ENCODE measurements at regions not wholly inside any gene's neighbourhood (a gene's known extent, or its start where the extent isn't known, plus 50 kb on each side); places are given as distances from the start of the nearest gene placed in this dataset.
A peak's percentile ranks its signal among the peaks of the same experiment; 100 is the strongest.

DNA sequence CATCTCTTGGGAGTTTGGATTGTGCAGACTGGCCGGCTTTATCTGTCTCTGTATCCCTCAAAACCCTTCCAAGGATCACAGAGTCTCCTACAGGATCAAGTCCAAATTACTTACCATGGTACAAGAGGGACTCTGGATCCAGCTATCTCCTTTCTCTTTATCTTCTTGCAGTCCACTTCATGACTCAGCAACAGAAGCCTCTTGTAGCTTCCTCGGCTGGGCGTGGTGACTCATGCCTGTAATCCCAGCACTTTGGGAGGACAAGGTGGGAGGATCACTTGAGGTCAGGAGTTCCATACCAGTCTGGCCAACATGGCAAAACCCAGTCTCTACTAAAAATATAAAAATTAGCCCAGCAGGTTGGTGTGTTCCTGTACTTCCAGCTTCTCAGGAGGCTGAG lies 189.7 kb downstream of the BCAT1 start:
- DNase-seq (ENCODE audit: low read depth, low spot score) = no peak
- H3K4me3 ChIP-seq (ENCODE audit: low read length) = no peak overlapping the region

DNA sequence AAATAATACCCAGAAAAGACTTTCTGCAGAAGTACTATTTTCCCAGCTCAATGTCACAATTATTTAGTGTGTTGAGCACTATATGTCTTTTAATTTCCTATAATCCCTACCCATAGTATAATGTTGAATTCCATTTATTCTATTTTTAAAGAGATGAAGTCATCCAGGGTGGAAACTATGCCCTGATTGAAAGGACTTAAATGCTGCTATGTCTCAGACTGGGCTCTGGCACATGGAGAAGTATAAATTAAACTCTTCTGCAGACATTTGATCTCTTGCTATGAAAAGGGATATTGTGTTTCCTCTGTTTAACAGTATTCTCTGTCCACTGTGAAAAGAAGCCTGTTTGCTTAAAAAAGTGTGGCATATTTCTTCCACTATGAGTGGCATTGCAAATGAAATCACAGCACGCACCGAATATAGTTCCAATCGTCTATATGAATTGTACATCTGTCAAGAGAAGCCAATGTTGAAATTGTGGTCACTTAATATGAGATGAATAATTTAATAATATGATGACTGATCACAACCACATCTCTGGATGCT lies 192.3 kb downstream of the BCAT1 start:
- no peak overlapping the region for H3K4me3 ChIP-seq (ENCODE audit: low read length)
- DNase-seq (ENCODE audit: low read depth, low spot score) = no peak

DNA sequence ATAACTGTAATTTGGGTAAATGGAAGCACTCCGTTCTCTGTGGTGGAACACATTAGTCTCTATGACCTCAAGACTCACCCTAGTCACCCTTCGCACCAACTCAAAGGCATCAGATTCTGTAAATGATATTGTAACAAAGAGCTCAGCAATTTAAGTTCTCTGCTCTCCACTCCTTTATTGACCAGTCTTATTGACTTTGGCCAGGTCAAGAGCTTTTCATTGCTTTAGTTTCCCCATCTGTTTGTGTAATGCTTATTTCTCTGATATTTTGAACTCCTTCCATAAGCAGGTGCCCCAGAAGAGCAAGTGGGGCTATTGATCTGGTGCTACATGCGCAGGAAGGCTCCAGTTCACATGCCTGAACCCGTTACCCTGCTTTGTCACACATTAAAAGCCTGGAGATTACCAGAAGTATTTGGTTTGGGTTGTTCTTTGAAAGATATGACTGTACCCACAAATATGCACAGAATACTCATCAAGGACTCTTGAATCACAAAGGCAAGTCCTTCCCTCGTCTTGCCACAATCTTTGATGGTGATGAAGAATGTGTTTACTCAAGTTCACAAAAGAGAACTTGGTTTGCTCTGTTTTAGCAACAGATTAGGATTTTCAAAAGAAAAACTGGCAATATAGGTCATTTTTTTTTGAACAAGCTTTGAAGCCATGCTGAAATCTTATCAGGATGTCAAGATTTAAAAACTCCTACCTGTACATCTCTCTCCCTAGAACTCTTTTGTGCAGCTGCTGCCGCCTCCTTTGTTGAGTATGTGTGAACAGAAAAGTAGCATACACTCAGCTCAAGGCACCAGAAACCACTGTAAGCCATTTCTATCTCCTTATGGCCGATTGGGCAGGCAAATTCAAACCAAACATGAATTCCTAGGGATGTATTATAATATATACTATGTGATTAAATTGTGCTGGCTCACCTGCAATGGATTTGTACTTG lies 193.9 kb downstream of the BCAT1 start:
- no peak overlapping the region for H3K4me3 ChIP-seq (ENCODE audit: low read length)
- DNase-seq (ENCODE audit: low read depth, low spot score) = peak; percentile 85

DNA sequence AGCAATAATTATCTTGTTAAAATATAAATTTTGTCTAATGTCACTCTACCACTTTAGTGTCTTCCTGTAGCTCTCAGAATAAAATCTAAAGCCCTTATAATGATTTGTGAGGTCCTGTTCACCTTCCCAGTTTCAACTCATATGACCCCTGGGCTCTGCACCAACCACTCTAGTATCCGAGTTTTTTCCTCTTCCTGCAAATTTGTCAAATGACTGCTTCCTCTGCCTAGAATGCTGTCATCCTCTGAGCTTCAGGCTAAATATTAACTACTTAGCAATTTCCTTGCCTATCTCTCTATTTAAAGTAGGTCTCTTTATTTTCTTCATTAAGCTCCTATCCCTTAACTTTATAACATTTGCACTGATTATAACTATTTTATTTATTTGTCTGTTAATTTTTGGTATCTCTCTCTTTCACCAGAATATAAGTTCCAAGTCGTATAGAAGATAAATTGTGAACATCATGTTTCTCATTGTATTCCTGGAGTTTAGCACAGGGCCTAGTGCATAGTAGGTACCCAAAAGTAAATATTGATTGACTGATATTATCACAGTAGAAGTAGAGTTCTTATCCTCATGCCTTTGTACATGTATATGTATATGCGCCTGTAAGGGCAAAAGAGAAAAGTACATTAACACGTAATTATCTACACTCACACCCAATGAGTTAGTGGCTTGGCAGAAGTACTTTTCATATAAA lies 196.0 kb downstream of the BCAT1 start:
- no peak for DNase-seq (ENCODE audit: low read depth, low spot score)
- no peak overlapping the region for H3K4me3 ChIP-seq (ENCODE audit: low read length)

DNA sequence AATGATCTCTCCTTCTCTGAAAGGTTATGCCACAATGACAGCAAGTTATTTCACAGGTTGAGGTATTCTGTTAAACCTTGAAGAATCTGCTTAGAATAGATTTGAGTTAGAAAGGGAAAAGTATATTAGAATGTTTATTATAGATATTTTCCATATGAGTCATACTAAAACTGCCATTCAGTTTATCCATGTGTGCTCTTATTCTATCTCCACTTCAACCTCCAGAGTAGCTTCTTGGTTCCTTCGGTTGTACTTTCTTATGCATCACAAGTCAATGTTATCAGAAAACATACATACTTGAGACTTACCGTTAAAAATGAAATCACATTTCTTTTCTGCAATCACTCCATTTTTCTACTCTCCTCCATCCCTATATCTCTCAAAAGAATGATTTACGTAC lies 197.7 kb downstream of the BCAT1 start:
- H3K4me3 ChIP-seq (ENCODE audit: low read length) = no peak overlapping the region
- no peak for DNase-seq (ENCODE audit: low read depth, low spot score)

DNA sequence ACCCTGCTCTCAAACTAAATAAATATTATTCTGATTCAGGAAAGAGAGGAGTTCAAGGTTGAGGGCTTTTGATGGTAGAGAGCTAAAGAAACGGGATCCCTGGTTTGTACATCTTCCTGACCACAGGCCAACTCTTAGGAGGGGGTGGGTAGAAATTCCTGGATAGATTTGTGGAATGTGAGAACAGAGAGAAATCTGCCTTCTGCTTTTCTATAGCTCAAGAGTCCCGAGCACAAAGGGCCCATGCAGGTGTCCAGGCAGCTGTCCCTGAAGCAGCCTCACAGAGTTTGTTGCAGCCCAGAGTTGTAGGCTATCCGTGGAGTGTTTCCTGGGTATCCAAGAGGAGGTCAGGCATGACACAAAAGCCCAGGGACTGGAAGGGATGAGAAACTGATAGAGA lies 198.6 kb downstream of the BCAT1 start:
- no peak overlapping the region for H3K4me3 ChIP-seq (ENCODE audit: low read length)
- no peak for DNase-seq (ENCODE audit: low read depth, low spot score)

DNA sequence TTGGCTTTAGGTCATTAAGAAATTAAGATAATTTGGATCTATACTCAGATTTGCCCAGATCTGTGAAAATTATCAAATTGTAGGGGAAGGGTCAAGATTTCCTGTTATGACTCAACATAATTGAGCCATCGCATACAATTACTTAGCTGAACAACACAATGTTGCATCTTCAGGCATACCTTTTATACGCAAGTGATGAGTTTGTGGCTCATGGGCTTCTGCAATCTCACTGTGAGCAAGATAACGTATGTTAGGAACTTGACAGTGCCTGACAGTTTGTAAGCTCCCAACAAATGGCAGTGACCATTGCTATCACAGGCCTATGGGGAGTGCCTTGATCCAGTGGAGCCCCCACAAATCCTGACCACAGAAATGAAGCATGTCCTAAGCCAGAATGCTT lies 199.7 kb downstream of the BCAT1 start:
- no peak overlapping the region for H3K4me3 ChIP-seq (ENCODE audit: low read length)
- no peak for DNase-seq (ENCODE audit: low read depth, low spot score)

DNA sequence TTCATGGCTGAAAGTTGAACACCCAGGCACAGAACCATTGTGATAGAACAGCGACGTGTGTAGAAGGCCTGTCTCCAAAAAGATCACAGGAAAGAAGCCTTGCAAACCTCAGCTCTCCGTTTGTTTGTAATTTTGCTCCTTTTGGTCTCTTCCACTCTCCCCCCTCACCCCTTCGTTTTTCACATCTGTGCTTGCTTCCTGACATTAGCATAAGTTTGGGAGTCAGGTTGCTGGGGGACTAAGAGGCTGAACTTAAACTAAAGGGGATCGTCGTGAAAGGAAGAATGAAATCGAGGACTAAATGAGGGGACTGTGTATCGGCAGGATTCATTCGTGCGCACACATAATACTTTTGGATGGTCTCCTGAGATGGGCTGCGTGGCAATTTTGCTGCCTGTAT lies 200.6 kb downstream of the BCAT1 start:
- DNase-seq (ENCODE audit: low read depth, low spot score) = no peak
- no peak overlapping the region for H3K4me3 ChIP-seq (ENCODE audit: low read length)

DNA sequence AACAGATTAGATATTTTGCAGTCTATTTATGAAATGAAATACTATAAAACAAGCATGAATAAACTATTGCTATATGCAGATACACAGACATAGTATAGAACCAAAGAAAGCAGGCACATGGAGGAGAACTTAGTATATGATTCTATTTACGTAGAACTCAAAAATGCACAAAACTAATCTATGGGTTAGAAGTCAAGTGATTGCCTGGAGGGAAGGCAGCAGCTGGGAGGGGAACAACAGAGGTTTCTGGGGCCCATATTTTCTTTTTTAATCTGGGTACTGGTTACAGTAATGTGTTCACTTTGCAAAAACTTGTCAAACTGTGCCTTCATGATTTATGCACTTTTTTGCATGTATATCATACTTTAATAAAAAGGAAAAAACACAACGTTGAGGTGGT lies 202.0 kb downstream of the BCAT1 start:
- no peak for DNase-seq (ENCODE audit: low read depth, low spot score)
- H3K4me3 ChIP-seq (ENCODE audit: low read length) = no peak overlapping the region

DNA sequence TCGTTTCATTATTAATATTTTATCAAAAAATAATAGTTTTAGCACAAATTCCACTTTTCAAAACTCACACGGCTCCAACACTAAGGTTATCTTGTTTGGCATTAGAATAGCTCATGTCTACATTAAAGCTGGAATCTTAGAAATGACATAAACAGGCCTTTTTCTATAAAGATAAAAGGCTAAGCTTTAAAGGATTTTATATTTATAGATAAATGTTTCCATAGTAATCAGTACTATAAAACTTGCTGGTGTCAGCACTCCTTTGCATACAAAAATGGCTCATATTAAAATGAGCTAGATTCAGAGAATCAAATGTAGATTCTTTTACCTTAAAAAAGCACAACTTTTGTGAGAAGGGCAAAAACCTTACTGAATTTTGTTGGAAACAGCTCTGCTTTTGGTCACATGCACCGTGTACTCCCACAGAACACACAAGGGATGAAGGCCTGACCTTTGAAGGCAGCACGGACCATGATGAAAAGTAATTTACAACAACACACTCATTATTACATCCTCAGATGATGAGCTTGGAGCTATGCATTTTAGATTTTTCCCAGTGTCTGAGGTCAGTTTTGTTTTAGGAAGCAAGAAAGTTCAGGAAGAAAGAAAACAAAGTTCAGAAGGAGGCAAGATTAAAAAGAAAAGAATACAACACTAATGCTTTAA lies 202.8 kb downstream of the BCAT1 start:
- H3K4me3 ChIP-seq (ENCODE audit: low read length) = no peak overlapping the region
- DNase-seq (ENCODE audit: low read depth, low spot score) = no peak

DNA sequence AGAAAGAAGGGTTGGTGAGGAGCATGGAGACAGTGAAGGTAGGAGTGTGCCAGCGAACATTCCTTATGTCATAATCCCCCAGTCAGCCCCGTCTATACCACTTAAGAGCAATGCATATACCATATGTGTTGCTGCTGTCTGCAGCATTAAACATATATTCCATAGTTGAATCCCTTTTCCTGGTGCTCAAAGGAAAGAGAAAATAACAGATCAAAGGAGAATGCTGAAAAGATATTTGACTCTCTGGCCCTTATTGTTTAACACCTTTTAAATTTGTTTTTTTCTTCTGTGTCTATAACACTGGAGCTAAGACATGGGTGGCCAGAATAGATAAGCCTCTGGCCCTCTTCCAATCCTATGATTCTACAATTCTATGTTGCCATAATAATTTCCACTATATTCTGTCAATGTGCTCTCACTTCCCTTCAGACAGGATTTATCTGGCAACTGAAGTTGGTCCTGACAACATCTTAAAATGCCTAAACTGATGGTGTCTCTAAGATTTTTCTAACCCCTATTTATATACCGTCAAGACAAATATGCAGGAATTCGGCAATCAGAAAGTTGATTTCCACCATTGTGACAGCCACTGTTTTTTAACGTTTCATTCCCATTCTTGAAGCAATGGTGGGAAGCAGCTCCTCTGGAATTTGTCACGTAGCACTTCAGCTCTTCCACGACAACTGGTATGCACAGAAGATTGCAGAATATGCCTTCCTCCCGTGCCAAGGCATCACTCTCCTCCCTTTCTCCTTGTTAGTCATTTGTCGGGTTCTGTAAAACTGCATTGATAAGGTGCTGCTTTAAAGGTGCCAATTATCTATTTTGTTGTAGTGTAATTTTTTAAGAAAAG lies 204.7 kb downstream of the BCAT1 start:
- DNase-seq (ENCODE audit: low read depth, low spot score) = no peak
- no peak overlapping the region for H3K4me3 ChIP-seq (ENCODE audit: low read length)

DNA sequence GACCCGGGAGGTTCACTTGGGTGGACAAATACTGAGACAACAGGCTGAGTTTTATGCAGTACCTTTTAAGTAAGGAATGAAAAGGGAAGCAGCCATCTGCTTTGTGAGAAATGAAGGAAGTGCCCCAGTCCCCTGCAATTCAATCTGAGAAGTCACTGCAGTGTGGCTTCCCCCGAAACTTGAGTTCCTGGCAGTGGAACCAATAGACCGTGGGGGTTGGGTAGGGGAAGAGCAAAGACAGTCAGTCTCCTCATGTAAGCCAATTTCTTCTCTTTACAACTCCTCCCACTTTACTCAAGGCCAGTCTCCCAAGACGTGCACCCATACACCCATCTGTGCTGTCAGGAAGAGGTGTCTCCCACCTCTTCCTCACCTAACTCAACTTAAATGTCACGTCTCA lies 206.5 kb downstream of the BCAT1 start:
- H3K4me3 ChIP-seq (ENCODE audit: low read length) = no peak overlapping the region
- no peak for DNase-seq (ENCODE audit: low read depth, low spot score)

DNA sequence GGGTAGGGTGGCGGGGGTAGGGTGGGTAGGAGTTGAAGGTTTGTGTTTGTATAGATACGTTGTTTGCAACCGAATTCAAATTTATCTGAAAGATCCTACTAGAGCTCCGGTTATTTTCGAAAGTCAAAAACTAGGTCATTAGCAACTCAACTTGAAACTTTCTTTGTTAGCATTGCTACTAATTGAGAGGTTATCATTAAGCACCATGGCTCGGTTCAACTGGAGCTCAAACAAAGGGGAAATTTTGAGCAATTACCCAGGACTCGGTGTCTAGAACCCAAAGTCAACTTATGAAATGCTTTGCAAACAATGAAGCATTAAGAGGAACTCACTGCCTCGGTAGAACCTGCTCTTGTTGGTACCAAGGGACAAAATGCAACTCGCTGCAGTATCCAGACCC lies 207.7 kb downstream of the BCAT1 start:
- H3K4me3 ChIP-seq (ENCODE audit: low read length) = no peak overlapping the region
- no peak for DNase-seq (ENCODE audit: low read depth, low spot score)

DNA sequence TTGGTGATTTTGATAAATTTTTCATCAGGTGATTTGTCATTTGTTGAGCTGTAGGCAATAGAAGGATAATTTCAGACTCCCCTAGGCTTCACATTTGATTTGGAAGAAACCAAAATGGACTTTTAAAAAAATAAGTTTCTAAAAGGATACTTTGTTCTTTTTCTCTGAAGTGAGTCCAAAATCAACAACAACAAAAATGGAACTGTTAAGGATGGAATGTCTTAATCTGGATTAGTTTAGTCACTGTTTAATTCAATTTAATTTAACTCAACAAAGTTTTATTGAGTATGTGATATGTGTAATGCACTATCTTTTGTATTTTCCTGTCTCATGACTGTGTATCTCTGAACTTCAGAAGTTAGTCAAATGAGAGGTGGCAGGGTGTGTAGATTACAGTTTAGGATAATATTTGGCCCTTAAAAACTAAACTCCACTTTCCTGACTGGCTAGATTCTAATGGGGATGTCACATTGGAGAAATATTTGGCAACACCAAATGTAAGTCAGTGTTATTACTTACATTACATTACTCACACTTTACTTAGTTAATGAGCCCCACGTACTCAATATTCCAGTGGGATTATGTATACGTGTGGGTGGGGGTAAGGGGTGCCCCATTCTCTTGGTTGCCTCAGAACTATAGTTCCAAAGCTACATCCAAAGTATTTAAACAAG lies 209.7 kb downstream of the BCAT1 start:
- no peak overlapping the region for H3K4me3 ChIP-seq (ENCODE audit: low read length)
- DNase-seq (ENCODE audit: low read depth, low spot score) = no peak

DNA sequence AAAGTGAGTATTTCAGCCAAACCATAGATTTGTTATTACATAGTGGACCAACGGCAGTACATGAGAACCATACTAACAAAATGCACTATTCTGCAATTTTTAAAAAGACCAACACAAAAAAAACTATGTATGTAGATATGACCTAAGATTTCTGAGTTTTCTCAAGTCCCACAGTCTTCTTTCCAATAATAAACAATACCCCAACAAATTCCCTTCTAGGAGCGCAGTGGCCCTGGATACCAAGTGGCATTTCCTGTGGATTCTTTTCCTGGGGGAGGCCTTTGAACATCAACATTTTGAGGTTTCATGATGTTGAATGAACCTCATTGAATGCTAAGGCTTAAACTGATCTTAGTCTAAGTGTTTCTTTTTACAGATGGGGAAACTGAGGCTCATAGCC lies 210.5 kb downstream of the BCAT1 start:
- no peak overlapping the region for H3K4me3 ChIP-seq (ENCODE audit: low read length)
- no peak for DNase-seq (ENCODE audit: low read depth, low spot score)

DNA sequence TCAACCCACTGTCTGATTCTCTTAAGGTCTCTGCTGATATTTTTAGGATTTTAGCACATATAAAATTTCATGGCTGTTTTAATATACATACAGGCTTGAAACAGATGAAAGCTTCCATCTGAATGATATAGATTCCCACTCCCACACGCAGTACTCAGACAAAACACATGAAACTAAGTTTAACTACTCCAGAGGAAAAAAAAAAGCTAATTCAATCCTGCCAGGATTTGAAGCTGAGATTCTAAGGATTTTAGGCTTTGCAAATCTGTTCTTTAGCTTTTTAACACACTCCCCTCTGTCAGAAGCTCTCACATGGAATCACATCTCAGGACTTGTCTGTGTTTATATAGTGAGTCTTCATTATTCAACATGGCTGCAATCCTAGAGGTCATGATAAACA lies 217.3 kb downstream of the BCAT1 start:
- no peak overlapping the region for H3K4me3 ChIP-seq (ENCODE audit: low read length)

DNA sequence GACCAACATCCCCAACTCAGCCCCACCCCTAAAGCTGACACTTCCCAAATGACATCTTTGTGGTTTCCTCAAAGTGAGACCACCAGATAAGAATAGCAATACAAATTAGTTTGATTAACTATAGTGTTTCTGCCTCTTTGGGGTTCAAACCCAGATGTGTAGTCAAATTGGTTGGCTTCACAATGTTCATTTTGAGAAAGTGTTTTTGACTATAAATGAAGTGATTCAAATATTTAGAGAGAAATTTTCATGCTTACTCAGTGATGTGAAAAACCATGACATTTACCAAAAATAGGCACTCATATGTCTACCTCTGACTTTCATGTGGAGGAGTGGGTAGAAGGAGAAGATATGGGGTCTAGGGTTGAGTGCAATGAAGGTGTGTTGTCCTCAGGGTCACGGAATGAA lies 218.4 kb downstream of the BCAT1 start:
- no peak overlapping the region for H3K4me3 ChIP-seq (ENCODE audit: low read length)
- no peak for DNase-seq (ENCODE audit: low read depth, low spot score)

More for the DNA sequence above, 217.3 kb downstream of the BCAT1 start:
- no peak for DNase-seq (ENCODE audit: low read depth, low spot score)

DNA sequence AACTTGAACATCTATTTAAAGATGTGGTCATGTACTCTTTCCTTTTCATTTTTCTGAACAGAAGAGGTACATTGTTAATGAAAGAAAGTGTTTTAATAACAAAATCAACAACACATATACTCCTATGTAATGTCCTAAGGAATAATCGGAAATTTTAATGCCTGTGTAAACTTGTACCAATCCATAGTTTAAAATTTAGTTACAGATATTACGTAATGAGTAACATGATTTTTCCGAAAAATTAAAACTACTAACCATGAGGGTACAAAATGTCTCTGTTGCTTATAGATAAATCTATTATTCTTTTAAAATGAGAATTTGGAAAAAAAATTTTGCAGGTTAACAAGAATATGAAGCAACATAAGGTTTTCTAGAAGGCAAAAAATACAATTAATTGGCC lies 220.1 kb downstream of the BCAT1 start:
- no peak overlapping the region for H3K4me3 ChIP-seq (ENCODE audit: low read length)
- DNase-seq (ENCODE audit: low read depth, low spot score) = no peak
